NB4 (cell line): ENCODE measurements at regions not wholly inside any gene's neighbourhood (a gene's known extent, or its start where the extent isn't known, plus 50 kb on each side); places are given as distances from the start of the nearest gene placed in this dataset.

Source experiments
- CTCF ChIP-seq: IDR thresholded peaks from one replicate; pipeline ENCODE4 v1.5.1; 2012; ENCODE audit warnings: low read depth, low read length
- MAX ChIP-seq: IDR thresholded peaks from 2 replicates; pipeline ENCODE4 v1.6.1; 2011; ENCODE audit warnings: low read depth, low read length
- MYC ChIP-seq: IDR thresholded peaks from 2 replicates; pipeline ENCODE4 v1.6.1; 2011; ENCODE audit warnings: low read depth, low read length

GRCh38 chr2:185291035-185291647, 447.5 kb upstream of the FSIP2 start:
- TF ChIP-seq CTCF, result peak; percentile 86
- no peak for TF ChIP-seq MYC
- TF ChIP-seq MAX, result no peak
